Activated CD4-positive, alpha-beta T cell treated with anti-CD3 and anti-CD28 coated beads, Interleukin-2, amount 50 U/mL, for 24 hours (primary cell): ENCODE measurements at regions not wholly inside any gene's neighbourhood (a gene's known extent, or its start where the extent isn't known, plus 50 kb on each side); places are given as distances from the start of the nearest gene placed in this dataset.

ENCODE experiments used
- DNase-seq, 2 donors: peaks; one replicate each; pipeline ENCODE4 v3.0.0-alpha.2; 2020; ENCODE audit warnings: low read depth in 1 of 2, low spot score in 1 of 2

GRCh38 chr18:39666541-39666940, 2100.9 kb upstream of the CELF4 start:
- no peak for DNase-seq

DNA sequence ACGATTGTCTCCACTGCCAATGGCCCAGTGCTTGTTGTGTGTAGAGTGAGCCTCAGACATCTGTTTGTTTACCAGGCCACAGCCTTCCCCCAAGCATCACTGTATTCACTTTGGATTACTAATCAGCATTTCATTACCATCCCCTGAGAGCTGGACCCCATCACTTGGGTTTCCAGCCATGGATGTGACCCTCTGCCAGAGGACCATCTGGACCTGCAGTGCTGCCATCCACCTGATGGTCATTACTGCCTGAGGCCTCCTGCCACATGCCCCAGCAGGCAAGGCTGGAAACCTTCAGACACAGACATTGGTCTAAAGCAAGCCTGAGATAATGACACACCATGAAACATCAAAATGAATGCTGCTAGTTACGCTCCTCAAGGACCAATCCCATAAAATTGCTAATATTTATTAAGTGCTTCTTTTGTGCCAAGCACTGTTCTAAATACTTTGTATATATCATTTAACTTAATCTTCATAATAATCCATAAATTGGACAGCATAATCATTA, 2096.3 kb upstream of the CELF4 start:
- no peak for DNase-seq

- DNase-seq = no peak
Observed at GRCh38 chr18:39660141-39660540, 2094.5 kb upstream of the CELF4 start.

DNA sequence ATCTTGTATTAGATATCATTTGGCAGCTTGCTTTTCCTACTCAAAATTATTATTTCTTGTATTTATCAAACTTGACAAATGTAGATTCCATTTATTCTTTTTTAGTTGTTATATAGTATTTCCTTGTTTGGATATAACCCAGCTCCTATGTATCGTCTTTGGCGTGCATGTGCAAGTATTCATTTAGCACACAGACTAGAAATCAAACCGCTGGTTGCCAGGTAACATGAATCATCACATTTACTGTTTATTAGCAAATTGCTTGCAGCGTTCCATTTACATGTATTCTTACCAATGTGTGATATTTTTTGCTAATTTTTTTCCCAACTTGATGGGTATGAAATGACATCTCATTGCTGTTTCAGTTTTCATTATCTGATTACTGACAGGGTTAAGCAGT, 2089.7 kb upstream of the CELF4 start:
- DNase-seq = no peak

GRCh38 chr18:39653221-39653620, 2087.6 kb upstream of the CELF4 start:
- no peak for DNase-seq

- DNase-seq = no peak
Observed at GRCh38 chr18:39648616-39649015, 2083.0 kb upstream of the CELF4 start.

- no peak for DNase-seq
Observed at GRCh38 chr18:39647627-39648534, 2082.3 kb upstream of the CELF4 start.

GRCh38 chr18:39638224-39638623, 2072.6 kb upstream of the CELF4 start:
- DNase-seq = no peak

DNA sequence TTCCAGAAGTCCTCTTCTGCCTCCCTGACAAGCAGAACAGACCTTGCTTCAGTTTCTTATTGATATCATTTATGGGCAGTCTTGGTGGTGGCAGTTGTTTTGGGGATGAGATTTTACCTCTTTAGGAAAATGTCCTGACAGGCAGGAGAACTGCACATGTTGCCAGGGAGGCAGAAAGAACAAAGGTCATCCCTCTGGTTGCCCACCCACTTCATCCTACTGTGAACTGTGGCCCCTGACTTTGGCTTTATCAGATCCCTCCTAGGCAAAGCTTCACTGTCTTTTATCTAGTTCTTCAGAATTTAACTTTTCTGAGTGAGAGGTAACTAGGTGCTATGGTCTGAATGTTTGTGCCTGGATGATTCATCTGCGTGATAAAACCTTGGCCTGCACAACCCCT, 2071.3 kb upstream of the CELF4 start:
- no peak for DNase-seq

GRCh38 chr18:39635966-39636365, 2070.4 kb upstream of the CELF4 start:
- no peak for DNase-seq

- no peak for DNase-seq
Observed at GRCh38 chr18:39635192-39635591, 2069.6 kb upstream of the CELF4 start.

GRCh38 chr18:39627936-39628335, 2062.3 kb upstream of the CELF4 start:
- DNase-seq = no peak

GRCh38 chr18:39624961-39625360, 2059.4 kb upstream of the CELF4 start:
- DNase-seq = no peak

GRCh38 chr18:39622431-39622830, 2056.8 kb upstream of the CELF4 start:
- DNase-seq = no peak

GRCh38 chr18:39620551-39621168, 2055.1 kb upstream of the CELF4 start:
- DNase-seq = no peak

- DNase-seq = no peak
Observed at GRCh38 chr18:39618265-39619003, 2052.8 kb upstream of the CELF4 start.

DNA sequence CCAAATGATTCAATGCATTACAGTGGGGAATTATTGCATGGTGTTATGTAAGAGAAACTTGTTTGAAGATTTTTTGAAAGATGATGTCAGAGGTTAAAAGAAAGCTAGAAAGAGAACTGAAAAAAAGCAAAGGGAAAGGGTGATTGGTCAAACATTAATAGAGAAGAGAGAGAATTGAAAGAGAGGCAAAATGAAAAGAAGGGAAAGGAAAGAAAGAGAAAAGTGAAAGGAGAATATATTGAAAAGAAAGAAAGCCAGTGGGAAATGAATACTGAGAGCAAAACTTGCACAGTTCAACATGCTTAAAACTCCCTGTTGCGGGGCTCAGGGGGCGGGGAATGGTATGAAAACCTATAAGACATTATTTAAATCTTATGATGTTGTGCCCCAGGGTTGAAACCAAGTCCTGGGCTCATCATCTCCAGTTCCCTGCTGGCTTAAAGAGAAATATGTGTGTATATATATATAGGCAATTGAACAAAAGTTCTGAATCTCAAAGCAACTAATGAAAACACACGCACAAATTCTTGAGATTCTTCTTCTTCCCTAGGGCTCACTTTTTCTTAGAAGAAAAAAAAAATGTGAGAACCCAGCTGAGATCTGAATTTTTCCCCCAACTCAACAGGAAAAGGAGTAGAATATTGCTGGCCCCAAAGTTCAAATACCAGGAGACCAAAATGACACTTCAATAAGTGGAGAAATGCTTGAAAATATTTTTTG, 2045.9 kb upstream of the CELF4 start:
- no peak for DNase-seq

DNA sequence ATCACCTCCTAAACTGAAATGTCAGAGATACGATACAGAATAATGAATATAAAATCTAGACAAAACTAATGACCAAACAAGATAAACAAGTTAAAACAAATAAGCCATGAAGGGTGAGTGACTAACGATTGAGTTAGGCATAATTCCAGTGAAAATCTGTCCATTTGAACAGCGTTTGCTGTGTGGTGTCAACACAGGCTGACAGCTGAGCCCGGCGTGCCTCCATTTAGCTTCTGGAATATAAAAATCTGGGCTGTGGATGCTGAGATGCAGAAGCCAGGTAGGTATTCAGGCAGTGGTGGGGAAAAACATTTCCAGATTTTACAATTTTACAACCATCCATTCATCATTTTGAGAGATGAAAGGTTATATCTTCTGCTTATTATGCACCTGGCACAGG, 2041.4 kb upstream of the CELF4 start:
- no peak for DNase-seq

DNA sequence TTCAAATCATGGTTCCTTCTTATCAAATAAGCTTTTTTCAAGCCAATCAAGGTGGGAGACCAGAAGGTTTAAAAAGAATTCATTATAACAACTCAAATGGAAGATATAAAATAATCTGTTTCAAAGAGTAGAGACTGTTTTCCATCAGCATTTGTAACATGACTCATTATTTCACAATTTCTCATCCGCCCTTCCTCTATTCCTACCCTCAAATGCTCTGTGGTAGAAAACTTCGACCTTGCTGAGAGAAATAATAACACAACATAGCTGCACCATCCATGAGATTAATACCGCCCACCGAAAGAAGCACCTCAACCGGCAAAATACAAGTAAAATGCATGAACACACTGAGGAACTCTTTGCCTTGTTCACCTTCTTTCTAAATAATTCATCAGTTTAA, 2039.2 kb upstream of the CELF4 start:
- no peak for DNase-seq

GRCh38 chr18:39602131-39602530, 2036.5 kb upstream of the CELF4 start:
- DNase-seq = no peak

DNA sequence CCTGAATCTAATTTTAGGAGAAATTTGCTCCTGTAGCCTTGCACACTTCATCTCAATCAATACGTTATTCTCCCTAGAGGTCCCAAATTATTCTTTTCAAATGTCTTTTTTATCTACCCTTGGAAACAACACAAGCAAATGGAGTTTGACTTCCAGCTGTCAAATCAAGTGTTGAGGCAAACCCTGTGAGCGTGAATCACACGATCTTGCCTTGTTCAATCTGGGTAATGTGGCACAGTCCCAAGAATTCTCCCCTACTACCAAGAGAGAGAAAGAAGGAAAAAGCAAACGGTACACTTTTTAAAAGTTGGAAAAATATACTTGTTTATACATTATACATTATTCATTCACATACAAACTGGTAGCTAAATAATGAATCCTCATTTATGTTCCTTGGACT, 2035.3 kb upstream of the CELF4 start:
- DNase-seq = no peak
